22Rv1 (cell line): ENCODE measurements at regions not wholly inside any gene's neighbourhood (a gene's known extent, or its start where the extent isn't known, plus 50 kb on each side); places are given as distances from the start of the nearest gene placed in this dataset.

Experiments used
- H3K27ac ChIP-seq: fragments of 450-650 bp; 2 replicates; pipeline ENCODE4 v1.5.1; 2017
- ZFX ChIP-seq: fragments of 450-650 bp; IDR thresholded peaks from 2 replicates; pipeline ENCODE4 v1.6.1; 2017; ENCODE audit warnings: antibody characterized with exemption, borderline replicate concordance
- TF ChIP-seq, protein P1 (sequence below): fragments of 450-650 bp; IDR thresholded peaks from 2 replicates; pipeline ENCODE4 v1.5.1; 2017; ENCODE audit warnings: mild to moderate bottlenecking

- no peak overlapping the region for H3K27ac ChIP-seq
- TF ChIP-seq, protein P1, sequence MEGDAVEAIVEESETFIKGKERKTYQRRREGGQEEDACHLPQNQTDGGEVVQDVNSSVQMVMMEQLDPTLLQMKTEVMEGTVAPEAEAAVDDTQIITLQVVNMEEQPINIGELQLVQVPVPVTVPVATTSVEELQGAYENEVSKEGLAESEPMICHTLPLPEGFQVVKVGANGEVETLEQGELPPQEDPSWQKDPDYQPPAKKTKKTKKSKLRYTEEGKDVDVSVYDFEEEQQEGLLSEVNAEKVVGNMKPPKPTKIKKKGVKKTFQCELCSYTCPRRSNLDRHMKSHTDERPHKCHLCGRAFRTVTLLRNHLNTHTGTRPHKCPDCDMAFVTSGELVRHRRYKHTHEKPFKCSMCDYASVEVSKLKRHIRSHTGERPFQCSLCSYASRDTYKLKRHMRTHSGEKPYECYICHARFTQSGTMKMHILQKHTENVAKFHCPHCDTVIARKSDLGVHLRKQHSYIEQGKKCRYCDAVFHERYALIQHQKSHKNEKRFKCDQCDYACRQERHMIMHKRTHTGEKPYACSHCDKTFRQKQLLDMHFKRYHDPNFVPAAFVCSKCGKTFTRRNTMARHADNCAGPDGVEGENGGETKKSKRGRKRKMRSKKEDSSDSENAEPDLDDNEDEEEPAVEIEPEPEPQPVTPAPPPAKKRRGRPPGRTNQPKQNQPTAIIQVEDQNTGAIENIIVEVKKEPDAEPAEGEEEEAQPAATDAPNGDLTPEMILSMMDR: no peak
- TF ChIP-seq ZFX: no peak
Observed at GRCh38 chr12:43038991-43039390, 449.4 kb upstream of the PRICKLE1 start.

DNA sequence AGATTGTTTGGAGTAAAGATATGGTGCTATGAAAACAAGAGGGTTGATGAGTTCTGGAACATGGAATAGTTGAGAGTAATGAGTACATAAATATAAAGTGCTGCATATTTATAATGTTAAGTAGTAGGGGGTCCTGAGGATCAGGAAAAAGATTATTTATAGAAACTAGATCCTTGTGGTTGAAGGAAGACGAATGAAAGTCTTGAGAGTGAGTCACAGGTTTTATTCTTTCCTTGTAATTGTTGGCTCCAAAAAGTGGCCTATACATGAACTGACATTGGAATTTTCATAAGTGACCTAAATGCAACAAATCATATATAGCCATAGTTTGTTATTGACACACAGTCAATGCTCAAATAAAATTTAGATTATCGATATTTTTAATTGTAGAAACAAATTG lies 440.4 kb upstream of the PRICKLE1 start:
- no peak for TF ChIP-seq ZFX
- TF ChIP-seq, protein P1: no peak
- H3K27ac ChIP-seq: no peak overlapping the region

DNA sequence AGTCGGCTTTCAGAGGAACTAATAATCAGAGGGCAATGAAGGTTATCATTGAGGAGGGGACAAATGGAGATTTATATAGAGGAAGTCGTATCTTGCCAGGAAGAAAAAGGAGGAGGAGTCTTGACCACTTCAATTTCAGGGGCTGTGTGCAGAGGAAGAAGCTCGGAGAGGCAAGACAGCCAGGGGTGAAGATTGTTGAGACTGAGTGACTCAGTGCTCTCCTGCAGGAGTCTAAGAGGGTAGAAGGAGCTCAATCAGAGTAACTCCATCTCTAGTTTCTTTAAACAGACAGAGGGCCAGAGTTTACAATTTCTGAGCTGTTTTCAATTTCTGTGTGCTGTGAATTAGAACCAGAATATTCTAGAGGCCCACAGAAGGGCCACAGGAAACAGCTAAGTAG lies 439.3 kb upstream of the PRICKLE1 start:
- no peak overlapping the region for H3K27ac ChIP-seq
- TF ChIP-seq ZFX: no peak
- TF ChIP-seq, protein P1: no peak

- no peak overlapping the region for H3K27ac ChIP-seq
- TF ChIP-seq, protein P1: no peak
- TF ChIP-seq ZFX: no peak
Observed at GRCh38 chr12:43022838-43023237, 433.3 kb upstream of the PRICKLE1 start.

DNA sequence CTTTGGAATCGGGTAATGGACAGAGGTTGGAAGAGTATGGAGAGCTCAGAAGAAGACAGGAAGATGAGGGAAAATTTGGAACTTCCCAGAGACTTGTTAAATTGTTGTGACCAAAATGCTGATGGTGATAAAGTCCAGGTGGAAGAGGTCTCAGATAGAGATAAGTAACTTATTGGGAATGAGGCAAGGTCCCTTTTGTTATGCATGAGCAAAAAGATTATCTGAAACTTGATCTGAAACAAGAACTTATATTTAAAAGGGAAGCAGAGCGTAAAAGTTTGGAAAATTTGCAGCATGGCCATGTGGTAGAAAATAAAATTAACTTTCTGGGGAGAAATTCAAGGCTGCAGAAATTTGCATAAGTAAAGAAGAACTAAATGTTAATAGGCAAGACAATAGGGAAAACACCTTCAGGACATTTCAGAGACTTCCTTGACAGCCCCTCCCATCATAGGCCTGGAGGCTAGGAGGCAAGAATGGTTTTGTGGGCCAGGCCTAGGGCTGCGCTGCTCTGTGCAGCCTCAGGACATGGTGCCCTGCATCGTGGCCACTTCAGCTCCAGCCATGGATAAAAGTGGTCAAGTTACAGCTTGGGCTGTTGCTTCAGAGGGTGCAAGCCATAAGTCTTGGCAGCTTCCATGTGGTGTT lies 425.7 kb upstream of the PRICKLE1 start:
- TF ChIP-seq, protein P1: no peak
- no peak for TF ChIP-seq ZFX
- H3K27ac ChIP-seq: no peak overlapping the region

DNA sequence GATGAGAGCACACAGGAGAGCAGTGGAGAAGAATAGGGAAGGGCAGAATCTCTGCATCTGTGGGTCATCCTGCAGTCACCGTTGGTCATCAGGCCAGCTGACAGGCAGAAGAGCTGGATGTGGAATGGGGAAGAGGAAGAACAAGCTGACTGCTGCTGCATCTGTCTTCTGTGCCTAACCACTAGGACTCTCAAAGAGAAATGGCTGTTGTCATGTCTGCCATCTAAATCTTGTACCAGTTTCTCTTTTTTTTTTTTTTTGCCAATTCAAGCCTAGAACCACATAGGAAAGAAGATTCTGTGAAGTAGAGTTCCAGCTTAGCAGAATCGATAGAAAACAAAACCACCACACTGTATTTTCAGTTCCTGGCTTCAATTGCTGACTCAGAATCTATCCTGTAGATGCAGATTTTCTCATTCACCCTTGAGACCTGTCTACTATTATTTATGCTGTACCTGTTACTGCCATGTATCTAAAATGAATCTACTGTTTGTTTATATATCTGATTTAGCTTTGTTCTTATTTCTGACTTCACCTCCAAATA lies 421.9 kb upstream of the PRICKLE1 start:
- TF ChIP-seq ZFX: no peak
- TF ChIP-seq, protein P1: no peak

GRCh38 chr12:43009846-43010240 lies 420.3 kb upstream of the PRICKLE1 start:
- H3K27ac ChIP-seq: no peak overlapping the region

More for the DNA sequence above, 421.9 kb upstream of the PRICKLE1 start:
- no peak overlapping the region for H3K27ac ChIP-seq

More at GRCh38 chr12:43009846-43010240, 420.3 kb upstream of the PRICKLE1 start:
- TF ChIP-seq ZFX: no peak
- TF ChIP-seq, protein P1: no peak
